Keratinocyte (primary cell): ENCODE measurements at regions not wholly inside any gene's neighbourhood (a gene's known extent, or its start where the extent isn't known, plus 50 kb on each side); places are given as distances from the start of the nearest gene placed in this dataset.

Experiments
- DNase-seq: peaks from one replicate; pipeline ENCODE4 v3.0.0-alpha.2; 2011; ENCODE audit warnings: low read depth, missing footprints, low spot score
- FAIRE-seq: peaks from 2 replicates; lab custom pipeline; 2011; peaks lifted over from hg19 to GRCh38; lab: Jason Lieb, UNC
- H2AFZ ChIP-seq: 2 replicates; pipeline ENCODE4 v1.6.0; 2012; ENCODE audit warnings: low read length, control low read depth, inconsistent platforms; ENCODE audit not compliant: control insufficient read depth
- H3K27ac ChIP-seq: 2 replicates; pipeline ENCODE4 v1.5.1; 2011; ENCODE audit warnings: low read length; ENCODE audit not compliant: control insufficient read depth, insufficient read depth
- H3K27me3 ChIP-seq: 3 replicates; pipeline ENCODE4 v1.6.0; 2011; ENCODE audit warnings: low read length; ENCODE audit not compliant: control insufficient read depth, insufficient read depth; ENCODE audit errors: extremely low read depth
- H3K36me3 ChIP-seq, 2 experiments: 2 replicates in 1 of 2; 3 replicates in 1 of 2; pipeline ENCODE4 v1.5.1; 2011; ENCODE audit warnings: low read length in 2 of 2, mild to moderate bottlenecking in 1 of 2; ENCODE audit not compliant: control insufficient read depth in 2 of 2, insufficient read depth in 2 of 2; ENCODE audit errors: extremely low read depth in 1 of 2
- H3K4me1 ChIP-seq: 3 replicates; pipeline ENCODE4 v1.5.1; 2011; ENCODE audit warnings: low read length; ENCODE audit not compliant: control insufficient read depth, insufficient read depth; ENCODE audit errors: extremely low read depth
- H3K4me2 ChIP-seq: 3 replicates; pipeline ENCODE4 v1.6.0; 2011; ENCODE audit warnings: low read depth, low read length; ENCODE audit not compliant: control insufficient read depth, insufficient read depth; ENCODE audit errors: extremely low read depth
- H3K4me3 ChIP-seq, 3 experiments: fragments of 200-600 bp in 1 of 3; sonication (generic) in 1 of 3; 2 replicates in 2 of 3; 3 replicates in 1 of 3; pipeline ENCODE4 v1.5.1; 2011 to 2016; ENCODE audit warnings: low read length in 3 of 3, mild to moderate bottlenecking in 3 of 3, control low read depth in 2 of 3, inconsistent platforms in 1 of 3, low read depth in 1 of 3, mixed read lengths in 1 of 3, mixed run types in 1 of 3, moderate library complexity in 1 of 3; ENCODE audit not compliant: control insufficient read depth in 2 of 3, insufficient read depth in 2 of 3; ENCODE audit errors: extremely low read depth in 1 of 3
- H3K79me2 ChIP-seq: 2 replicates; pipeline ENCODE4 v1.6.0; 2012; ENCODE audit warnings: low read length; ENCODE audit not compliant: control insufficient read depth, insufficient read depth
- H3K9ac ChIP-seq: 3 replicates; pipeline ENCODE4 v1.6.0; 2011; ENCODE audit warnings: low read length; ENCODE audit not compliant: control insufficient read depth, insufficient read depth; ENCODE audit errors: extremely low read depth
- H3K9me1 ChIP-seq: 3 replicates; pipeline ENCODE4 v1.6.0; 2011; ENCODE audit warnings: low read length; ENCODE audit not compliant: control insufficient read depth, insufficient read depth; ENCODE audit errors: extremely low read depth
- H3K9me3 ChIP-seq: 2 replicates; pipeline ENCODE4 v1.5.1; 2012; ENCODE audit warnings: low read depth, low read length; ENCODE audit not compliant: control insufficient read depth
- H4K20me1 ChIP-seq: 3 replicates; pipeline ENCODE4 v1.6.0; 2011; ENCODE audit warnings: low read length; ENCODE audit not compliant: control insufficient read depth, insufficient read depth; ENCODE audit errors: extremely low read depth
- EZH2 ChIP-seq: IDR thresholded peaks from one replicate; pipeline ENCODE4 v1.6.1; 2012; ENCODE audit warnings: inconsistent platforms, mild to moderate bottlenecking, low read length, moderate library complexity
- dilution Hi-C: fragments of 300-500 bp; cut with MboI; formaldehyde crosslinking; loops from one replicate; pipeline ENCODE4 v1.7.0; 2020; ENCODE audit warnings: low sequenced_read_pairs; ENCODE audit not compliant: extremely low pct_ligation_motif_present
- TF ChIP-seq, protein P1 (sequence below), 3 experiments: IDR thresholded peaks in 1 of 3; conservative IDR thresholded peaks in 1 of 3; optimal IDR thresholded peaks in 1 of 3; 2 replicates in 2 of 3; 3 replicates in 1 of 3; pipeline versions ENCODE3 to v1.5.1; 2011; ENCODE audit warnings: low read length in 3 of 3, mild to moderate bottlenecking in 3 of 3, moderate library complexity in 2 of 3, control low read depth in 1 of 3, inconsistent platforms in 1 of 3; ENCODE audit not compliant: insufficient read depth in 2 of 3; ENCODE audit errors: extremely low read depth in 1 of 3

DNA sequence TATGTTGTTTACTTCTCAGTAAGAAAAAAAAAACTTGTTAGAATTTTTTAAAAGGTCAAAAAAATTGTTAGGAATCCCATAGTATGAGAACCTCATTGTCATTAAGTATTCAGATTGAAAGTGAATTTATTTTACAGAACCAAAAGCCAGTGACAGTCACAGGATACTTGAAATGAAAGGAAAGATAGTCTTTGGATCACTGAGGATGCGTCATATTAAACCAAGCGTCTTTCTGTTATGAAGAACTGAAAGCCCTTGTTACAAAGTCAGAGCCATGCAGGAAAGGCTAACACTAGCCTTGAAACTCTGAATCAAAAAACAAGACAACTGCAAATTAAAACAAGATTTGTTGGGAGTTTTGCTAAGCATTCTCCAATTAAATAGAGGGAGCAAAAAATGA, 1348.0 kb upstream of the SLC10A2 start:
- FAIRE-seq (no peak), DNase-seq (no peak)

GRCh38 chr13:104411141-104411765, 1345.0 kb upstream of the SLC10A2 start:
- dilution Hi-C loops: no loop called here
- no peak overlapping the region for H3K4me3 ChIP-seq
- no peaks in the 10 kb centered on the region for H3K9me3 ChIP-seq
- H3K79me2 ChIP-seq: no peaks in the 10 kb centered on the region
- no peak for DNase-seq
- H3K27ac ChIP-seq: no peak overlapping the region
- H3K9me1 ChIP-seq: no peaks in the 10 kb centered on the region
- no peak for FAIRE-seq
- H3K4me1 ChIP-seq: no peaks in the 10 kb centered on the region
- H3K27me3 ChIP-seq: no peaks in the 10 kb centered on the region
- H2AFZ ChIP-seq: no peak overlapping the region
- H3K9ac ChIP-seq: no peak overlapping the region
- H3K4me2 ChIP-seq: no peak overlapping the region
- TF ChIP-seq, protein P1, sequence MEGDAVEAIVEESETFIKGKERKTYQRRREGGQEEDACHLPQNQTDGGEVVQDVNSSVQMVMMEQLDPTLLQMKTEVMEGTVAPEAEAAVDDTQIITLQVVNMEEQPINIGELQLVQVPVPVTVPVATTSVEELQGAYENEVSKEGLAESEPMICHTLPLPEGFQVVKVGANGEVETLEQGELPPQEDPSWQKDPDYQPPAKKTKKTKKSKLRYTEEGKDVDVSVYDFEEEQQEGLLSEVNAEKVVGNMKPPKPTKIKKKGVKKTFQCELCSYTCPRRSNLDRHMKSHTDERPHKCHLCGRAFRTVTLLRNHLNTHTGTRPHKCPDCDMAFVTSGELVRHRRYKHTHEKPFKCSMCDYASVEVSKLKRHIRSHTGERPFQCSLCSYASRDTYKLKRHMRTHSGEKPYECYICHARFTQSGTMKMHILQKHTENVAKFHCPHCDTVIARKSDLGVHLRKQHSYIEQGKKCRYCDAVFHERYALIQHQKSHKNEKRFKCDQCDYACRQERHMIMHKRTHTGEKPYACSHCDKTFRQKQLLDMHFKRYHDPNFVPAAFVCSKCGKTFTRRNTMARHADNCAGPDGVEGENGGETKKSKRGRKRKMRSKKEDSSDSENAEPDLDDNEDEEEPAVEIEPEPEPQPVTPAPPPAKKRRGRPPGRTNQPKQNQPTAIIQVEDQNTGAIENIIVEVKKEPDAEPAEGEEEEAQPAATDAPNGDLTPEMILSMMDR (optimal IDR thresholded peaks at IDR 0.05 in 1 of 3, IDR thresholded peaks at IDR 0.05 in 1 of 3, conservative IDR thresholded peaks at IDR 0.05 in 1 of 3; ENCODE audit: extremely low read depth in 1 of 3, insufficient read depth in 2 of 3, low read length in 3 of 3): no peak
- TF ChIP-seq EZH2: no peak
- H3K36me3 ChIP-seq: no peaks in the 10 kb centered on the region
- no peaks in the 10 kb centered on the region for H4K20me1 ChIP-seq

More for the DNA sequence above, 1348.0 kb upstream of the SLC10A2 start:
- Histone ChIP-seq H3K36me3 (no peaks in the 10 kb centered on the region), H3K4me1 (no peaks in the 10 kb centered on the region), H3K27ac (no peak overlapping the region), H3K9me3 (no peaks in the 10 kb centered on the region), H3K79me2 (no peaks in the 10 kb centered on the region), H3K9me1 (no peaks in the 10 kb centered on the region), H4K20me1 (no peaks in the 10 kb centered on the region), H3K27me3 (no peaks in the 10 kb centered on the region), H3K9ac (no peak overlapping the region), H3K4me2 (no peak overlapping the region), H3K4me3 (no peak overlapping the region), H2AFZ (no peak overlapping the region)
- dilution Hi-C loops: no loop called here
- TF ChIP-seq, protein P1 (optimal IDR thresholded peaks at IDR 0.05 in 1 of 3, IDR thresholded peaks at IDR 0.05 in 1 of 3, conservative IDR thresholded peaks at IDR 0.05 in 1 of 3; ENCODE audit: extremely low read depth in 1 of 3, insufficient read depth in 2 of 3, low read length in 3 of 3): no peak
- TF ChIP-seq EZH2: no peak
